HAP-1 (cell line): ENCODE measurements at regions not wholly inside any gene's neighbourhood (a gene's known extent, or its start where the extent isn't known, plus 50 kb on each side); places are given as distances from the start of the nearest gene placed in this dataset.

Experiments used
- DNase-seq, 2 experiments: peaks; one replicate each; pipeline ENCODE4 v3.0.0-alpha.2; 2016 to 2020; ENCODE audit warnings: low spot score in 2 of 2
- H3K27me3 ChIP-seq: fragments of 250-450 bp; sonication (Bioruptor Pico); 2 replicates; pipeline ENCODE4 v1.5.1; 2020; ENCODE audit warnings: low read depth, mild to moderate bottlenecking, moderate library complexity
- H3K36me3 ChIP-seq: fragments of 250-450 bp; sonication (Bioruptor Pico); replicated peaks from 2 replicates; pipeline ENCODE4 v1.5.1; 2020; ENCODE audit warnings: mild to moderate bottlenecking
- H3K4me1 ChIP-seq: fragments of 250-450 bp; sonication (Bioruptor Pico); 2 replicates; pipeline ENCODE4 v1.5.1; 2020; ENCODE audit warnings: mild to moderate bottlenecking
- H3K4me3 ChIP-seq: fragments of 250-450 bp; sonication (Bioruptor Pico); 2 replicates; pipeline ENCODE4 v1.5.1; 2020; ENCODE audit warnings: mild to moderate bottlenecking, moderate library complexity
- H3K9me3 ChIP-seq: fragments of 250-450 bp; sonication (Bioruptor Pico); 2 replicates; pipeline ENCODE4 v1.5.1; 2020; ENCODE audit warnings: mild to moderate bottlenecking, moderate library complexity
- in situ Hi-C: fragments of 300-500 bp; cut with MboI; formaldehyde crosslinking; loops from 3 replicates; pipeline ENCODE4 v1.14.3; 2020; ENCODE audit warnings: low sequenced_read_pairs, inconsistent platforms, mixed read lengths

DNA sequence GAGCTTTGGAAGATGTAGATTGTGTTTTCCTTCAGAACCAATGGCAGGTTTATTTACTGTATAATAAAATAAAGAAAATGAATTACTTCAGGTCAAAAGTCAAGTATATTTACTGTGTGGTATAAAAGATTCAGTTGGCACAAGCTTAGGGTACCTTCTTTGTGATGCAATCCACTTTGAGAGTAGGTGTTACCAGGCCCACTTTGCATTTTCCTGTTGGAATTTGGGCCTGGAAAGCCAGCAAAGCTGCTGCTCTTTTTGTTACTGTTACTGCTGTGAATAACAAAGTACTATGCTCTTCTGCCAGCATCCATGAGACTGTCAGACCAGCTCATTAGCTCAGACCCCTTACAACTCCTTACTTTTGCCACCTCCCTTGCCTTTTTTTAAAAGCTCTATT is 649.0 kb upstream of the SEL1L start:
- no peak overlapping the region for H3K4me3 ChIP-seq
- H3K27me3 ChIP-seq = no peaks in the 10 kb centered on the region
- in situ Hi-C loops = no loop called here
- H3K4me1 ChIP-seq = no peaks in the 10 kb centered on the region
- no peaks in the 10 kb centered on the region for H3K36me3 ChIP-seq
- no peaks in the 10 kb centered on the region for H3K9me3 ChIP-seq
- DNase-seq = no peak

DNA sequence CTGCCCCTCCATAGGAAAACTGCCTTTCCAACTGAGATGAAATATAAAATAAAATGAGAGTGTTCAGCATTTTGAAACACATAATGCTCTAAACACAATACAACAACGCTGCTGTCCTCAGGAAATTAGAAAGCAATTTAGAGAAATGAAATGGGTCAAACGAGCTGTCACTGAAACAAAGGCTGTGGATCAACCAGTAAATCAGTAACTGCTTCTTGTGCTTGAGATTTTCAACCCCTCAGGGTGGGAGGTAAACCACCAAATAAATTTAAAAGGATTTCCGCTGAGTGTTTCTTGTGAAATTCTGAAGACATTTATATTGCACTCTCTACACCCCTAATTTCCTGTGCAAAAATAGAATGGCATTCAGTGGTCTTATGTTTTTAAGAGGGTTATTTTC is 657.1 kb upstream of the SEL1L start:
- Histone ChIP-seq H3K27me3 (no peaks in the 10 kb centered on the region), H3K4me1 (no peaks in the 10 kb centered on the region), H3K36me3 (no peaks in the 10 kb centered on the region), H3K9me3 (no peaks in the 10 kb centered on the region), H3K4me3 (no peak overlapping the region)
- no peak for DNase-seq
- in situ Hi-C loops = no loop called here

DNA sequence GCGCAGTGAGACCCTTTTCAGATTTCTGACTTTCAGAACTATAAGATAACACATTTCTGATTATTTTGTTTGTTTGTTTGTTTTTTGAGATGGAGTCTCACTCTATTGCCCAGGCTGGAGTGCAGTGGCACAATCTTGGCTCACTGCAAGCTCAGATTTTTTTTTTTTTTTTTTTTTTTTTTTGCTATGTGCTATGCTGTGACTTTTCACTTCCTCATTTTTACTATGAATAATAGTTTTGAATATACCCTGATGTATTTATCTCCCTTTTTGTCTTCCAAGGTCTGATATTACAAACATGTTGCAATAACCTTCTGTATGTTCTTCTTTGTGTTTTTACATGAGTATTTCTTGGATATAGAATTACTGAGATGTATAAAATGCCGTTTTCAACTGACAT is 658.7 kb upstream of the SEL1L start:
- Histone ChIP-seq H3K4me1 (no peaks in the 10 kb centered on the region), H3K4me3 (no peak overlapping the region), H3K9me3 (no peaks in the 10 kb centered on the region), H3K36me3 (no peaks in the 10 kb centered on the region), H3K27me3 (no peaks in the 10 kb centered on the region)
- in situ Hi-C loops = no loop called here
- no peak for DNase-seq

DNA sequence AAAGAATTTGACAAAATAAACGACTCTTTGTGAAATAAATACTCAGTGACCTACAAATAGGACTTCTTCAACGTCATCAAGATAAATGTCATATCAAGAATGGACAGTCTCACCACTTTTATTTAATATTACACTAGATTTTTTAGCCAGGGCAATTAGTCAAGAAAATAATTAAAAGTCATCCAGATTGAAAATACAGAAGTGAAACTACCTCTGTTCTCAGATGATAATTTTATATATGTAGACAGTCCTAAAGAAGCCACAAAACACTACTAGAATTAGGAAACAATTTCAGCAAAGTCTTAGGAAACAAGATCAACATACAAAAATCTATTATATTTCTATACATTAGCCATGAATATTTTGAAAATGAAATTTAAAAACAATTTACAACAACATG is 689.6 kb upstream of the SEL1L start:
- H3K36me3 ChIP-seq = no peaks in the 10 kb centered on the region
- no peaks in the 10 kb centered on the region for H3K27me3 ChIP-seq
- H3K4me3 ChIP-seq = no peak overlapping the region
- no peaks in the 10 kb centered on the region for H3K4me1 ChIP-seq
- in situ Hi-C loops = no loop called here
- H3K9me3 ChIP-seq = no peaks in the 10 kb centered on the region
- DNase-seq = no peak

DNA sequence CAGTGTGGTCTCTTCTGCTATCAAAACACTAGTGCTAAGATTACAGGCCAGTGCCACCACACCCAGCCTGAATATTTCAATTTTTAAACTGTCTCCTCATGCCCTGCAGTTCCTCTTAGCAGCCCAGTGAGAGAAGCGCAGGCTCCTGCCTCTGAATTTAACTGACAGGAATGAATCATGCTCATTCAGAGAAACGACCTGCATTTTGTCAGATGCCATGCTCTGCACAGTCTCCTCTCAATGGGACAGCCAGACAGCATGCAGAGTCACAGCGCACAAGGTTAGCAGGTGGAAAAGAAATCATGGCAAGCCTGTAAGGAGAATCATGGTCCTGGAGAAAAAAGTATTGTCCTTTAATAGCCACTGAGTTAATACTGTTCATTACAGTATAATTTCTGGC is 691.0 kb upstream of the SEL1L start:
- H3K9me3 ChIP-seq = no peaks in the 10 kb centered on the region
- DNase-seq = no peak
- in situ Hi-C loops = no loop called here

DNA sequence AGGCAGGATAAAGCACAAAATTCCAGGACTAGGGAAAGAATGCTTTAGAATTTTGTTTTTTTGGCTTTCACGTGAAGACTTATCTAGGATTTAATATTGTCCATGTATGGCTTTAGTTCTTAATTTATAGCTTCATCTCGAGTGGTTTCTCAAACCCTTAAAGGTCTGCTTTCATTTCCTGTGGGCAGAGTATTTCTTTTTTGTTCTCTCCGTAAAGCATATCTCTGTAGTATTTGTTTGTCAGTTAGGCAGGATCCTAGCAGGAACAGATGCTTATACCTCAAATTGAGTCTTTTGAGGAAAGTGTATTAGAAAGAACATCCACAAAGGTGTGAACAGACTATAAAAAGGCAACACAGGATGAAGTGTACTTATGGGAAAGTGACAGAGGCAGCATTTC is 697.1 kb upstream of the SEL1L start:
- Histone ChIP-seq H3K4me1 (no peaks in the 10 kb centered on the region), H3K27me3 (no peaks in the 10 kb centered on the region), H3K9me3 (no peaks in the 10 kb centered on the region), H3K4me3 (no peak overlapping the region), H3K36me3 (no peaks in the 10 kb centered on the region)
- no peak for DNase-seq
- in situ Hi-C loops = no loop called here

More for the DNA sequence above, 691.0 kb upstream of the SEL1L start:
- no peaks in the 10 kb centered on the region for H3K27me3 ChIP-seq
- no peaks in the 10 kb centered on the region for H3K4me1 ChIP-seq
- H3K4me3 ChIP-seq = no peak overlapping the region
- no peaks in the 10 kb centered on the region for H3K36me3 ChIP-seq

DNA sequence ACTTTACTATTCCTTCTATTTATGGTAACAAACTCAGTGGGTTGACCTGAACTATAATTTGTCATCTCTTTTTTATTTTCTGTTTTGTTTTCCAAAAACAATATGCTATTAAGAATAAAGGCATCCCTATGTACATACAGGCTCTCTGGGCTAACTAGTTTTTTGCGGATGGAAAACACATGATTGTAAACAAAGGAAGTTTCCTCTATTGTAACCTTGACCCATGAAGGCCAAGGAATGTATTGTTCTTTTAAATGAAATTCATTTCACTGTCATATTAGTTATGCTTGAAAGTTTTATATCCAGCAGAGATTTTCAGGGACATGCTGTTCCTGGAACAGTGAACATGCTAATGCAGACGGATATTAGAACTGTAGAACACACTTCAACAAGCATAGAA is 705.0 kb upstream of the SEL1L start:
- Histone ChIP-seq H3K9me3 (no peaks in the 10 kb centered on the region), H3K4me1 (peaks cover 4% of the 10 kb centered on the region; the same call in 1 of the 2 replicates), H3K27me3 (no peaks in the 10 kb centered on the region), H3K4me3 (no peak overlapping the region), H3K36me3 (no peaks in the 10 kb centered on the region)
- in situ Hi-C loops = no loop called here
- DNase-seq = no peak

DNA sequence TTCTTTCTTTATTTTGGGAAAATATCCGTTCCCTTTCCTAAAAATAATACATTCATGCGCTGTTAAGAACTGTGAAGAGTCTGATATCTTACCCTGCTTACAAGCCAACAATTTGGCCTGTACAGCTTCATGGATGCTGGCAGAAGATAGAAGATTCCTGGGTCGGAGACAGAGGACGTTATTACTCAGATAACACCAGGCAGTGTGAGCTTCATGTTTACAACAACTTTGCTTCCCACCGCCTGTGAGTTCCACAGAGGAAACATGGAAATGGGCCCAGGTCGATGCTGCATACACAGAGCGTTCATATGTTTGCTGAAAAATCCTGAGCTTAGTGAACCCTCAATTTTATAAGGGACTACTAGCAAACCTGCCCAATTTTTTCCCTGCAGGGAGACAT is 705.6 kb upstream of the SEL1L start:
- H3K27me3 ChIP-seq = no peaks in the 10 kb centered on the region
- in situ Hi-C loops = no loop called here
- no peaks in the 10 kb centered on the region for H3K9me3 ChIP-seq
- peaks cover 4% of the 10 kb centered on the region; the same call in 1 of the 2 replicates for H3K4me1 ChIP-seq
- DNase-seq = no peak
- H3K4me3 ChIP-seq = no peak overlapping the region
- no peaks in the 10 kb centered on the region for H3K36me3 ChIP-seq

DNA sequence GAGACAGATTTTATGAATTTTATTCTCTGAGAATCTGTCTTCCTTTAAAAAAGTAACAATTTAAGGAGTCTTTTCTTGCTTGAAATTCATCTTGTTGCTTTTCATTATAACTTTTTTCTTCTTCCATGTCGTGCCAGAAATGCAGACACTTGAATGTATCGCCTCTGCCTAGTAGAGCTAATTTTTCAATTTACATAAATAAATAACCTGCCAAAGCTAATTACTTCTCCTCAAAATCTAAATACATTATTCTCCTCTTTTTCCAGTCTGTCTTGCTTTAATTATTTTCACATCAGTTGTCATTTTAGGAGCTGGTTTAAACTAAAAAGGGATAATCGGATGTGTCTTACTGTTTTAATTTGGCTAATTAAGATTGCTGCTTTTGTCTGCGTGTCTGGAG is 711.1 kb upstream of the SEL1L start:
- Histone ChIP-seq H3K4me3 (no peak overlapping the region), H3K9me3 (no peaks in the 10 kb centered on the region), H3K36me3 (no peaks in the 10 kb centered on the region), H3K27me3 (no peaks in the 10 kb centered on the region), H3K4me1 (no peaks in the 10 kb centered on the region)
- in situ Hi-C loops = no loop called here
- DNase-seq = no peak

DNA sequence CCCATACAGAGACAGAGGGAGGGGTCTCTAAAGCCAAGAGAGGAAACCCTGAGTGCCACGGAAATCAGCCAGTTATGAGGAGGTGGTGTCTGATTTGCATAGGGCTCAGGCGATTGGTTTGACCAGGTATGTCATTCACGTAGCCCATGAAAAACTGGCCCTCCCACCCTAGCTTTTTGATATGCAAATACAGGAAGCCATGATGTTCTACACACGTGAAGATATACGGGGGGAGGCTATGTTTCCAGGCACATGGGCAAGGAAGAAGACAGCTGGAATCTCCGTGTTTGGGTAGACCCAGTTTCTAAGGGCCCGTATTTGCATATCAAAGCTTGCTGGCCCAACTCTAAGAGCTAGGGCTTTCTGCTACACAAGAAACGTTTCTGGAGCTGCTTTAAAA is 717.8 kb upstream of the SEL1L start:
- in situ Hi-C loops = no loop called here
- no peaks in the 10 kb centered on the region for H3K27me3 ChIP-seq
- H3K4me1 ChIP-seq = no peaks in the 10 kb centered on the region
- H3K36me3 ChIP-seq = no peaks in the 10 kb centered on the region
- no peak overlapping the region for H3K4me3 ChIP-seq
- no peaks in the 10 kb centered on the region for H3K9me3 ChIP-seq
- peak in 1 of 2 experiments; percentile 6 for DNase-seq

DNA sequence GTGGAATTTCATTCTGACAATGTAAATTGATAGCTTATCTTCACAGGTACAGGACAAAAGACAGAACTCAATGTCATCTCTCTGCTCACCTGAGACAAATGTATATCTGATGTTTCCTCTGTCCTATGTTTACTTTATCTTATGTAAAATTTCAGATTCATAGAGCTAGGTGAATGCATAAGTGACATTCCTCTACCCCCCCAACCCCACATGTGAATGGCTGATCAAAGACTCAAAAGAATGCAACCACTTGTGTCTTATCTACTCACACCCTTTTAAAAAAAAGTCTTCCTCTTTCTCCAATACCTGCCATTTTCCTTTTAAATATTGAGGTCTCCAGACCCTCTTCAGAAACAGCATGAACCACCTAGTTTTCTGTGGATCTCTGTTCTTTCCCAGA is 736.6 kb upstream of the SEL1L start:
- no peaks in the 10 kb centered on the region; the same call in 1 of the 2 replicates for H3K4me1 ChIP-seq
- no peak overlapping the region for H3K4me3 ChIP-seq
- H3K36me3 ChIP-seq = no peaks in the 10 kb centered on the region
- H3K9me3 ChIP-seq = no peaks in the 10 kb centered on the region
- in situ Hi-C loops = no loop called here
- H3K27me3 ChIP-seq = no peaks in the 10 kb centered on the region
- DNase-seq = no peak

DNA sequence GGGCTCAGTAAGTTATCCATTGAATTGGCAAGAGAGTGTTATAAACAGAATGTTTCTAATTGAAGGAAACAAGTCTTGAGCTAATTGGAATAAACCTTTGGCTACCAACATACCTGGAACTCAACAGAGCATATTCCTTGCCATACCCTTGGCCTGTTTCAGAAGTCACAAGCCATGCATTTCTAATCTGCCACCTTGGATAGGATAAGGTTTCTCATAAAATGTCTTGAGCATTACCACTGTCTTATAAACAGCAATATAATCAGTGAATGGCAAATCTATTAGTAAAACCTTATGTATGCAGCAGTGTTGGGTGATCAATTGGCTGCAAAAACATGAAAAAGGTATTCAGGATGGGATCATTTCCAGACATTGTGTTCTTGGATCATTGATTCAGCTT is 765.2 kb upstream of the SEL1L start:
- no peak overlapping the region for H3K4me3 ChIP-seq
- H3K27me3 ChIP-seq = no peaks in the 10 kb centered on the region
- H3K36me3 ChIP-seq = no peaks in the 10 kb centered on the region
- in situ Hi-C loops = no loop called here
- H3K4me1 ChIP-seq = no peaks in the 10 kb centered on the region
- DNase-seq = no peak
- no peaks in the 10 kb centered on the region for H3K9me3 ChIP-seq

DNA sequence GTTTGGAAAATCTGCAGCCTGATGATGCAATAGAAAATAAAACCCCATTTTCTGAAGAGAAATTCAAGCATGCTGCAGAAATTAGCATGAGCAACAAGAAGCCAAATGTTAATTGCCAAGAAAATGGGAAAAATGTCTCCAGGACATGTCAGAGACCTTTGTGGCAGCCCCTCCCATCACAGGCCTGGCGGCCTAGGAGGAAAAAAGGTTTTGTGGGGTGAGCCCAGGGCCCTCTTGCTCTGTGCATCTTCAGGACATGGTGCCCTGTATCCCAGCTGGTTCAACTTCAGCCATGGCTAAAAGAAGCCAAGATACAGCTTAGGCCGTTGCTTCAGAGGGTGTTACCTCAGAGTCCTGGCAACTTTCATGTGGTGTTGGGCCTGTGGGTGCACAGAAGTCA is 775.5 kb upstream of the SEL1L start:
- Histone ChIP-seq H3K9me3 (peaks cover 2% of the 10 kb centered on the region; the same call in 1 of the 2 replicates), H3K27me3 (no peaks in the 10 kb centered on the region), H3K4me3 (no peak overlapping the region), H3K4me1 (no peaks in the 10 kb centered on the region; the same call in 1 of the 2 replicates), H3K36me3 (no peaks in the 10 kb centered on the region)
- in situ Hi-C loops = no loop called here
- DNase-seq = no peak

DNA sequence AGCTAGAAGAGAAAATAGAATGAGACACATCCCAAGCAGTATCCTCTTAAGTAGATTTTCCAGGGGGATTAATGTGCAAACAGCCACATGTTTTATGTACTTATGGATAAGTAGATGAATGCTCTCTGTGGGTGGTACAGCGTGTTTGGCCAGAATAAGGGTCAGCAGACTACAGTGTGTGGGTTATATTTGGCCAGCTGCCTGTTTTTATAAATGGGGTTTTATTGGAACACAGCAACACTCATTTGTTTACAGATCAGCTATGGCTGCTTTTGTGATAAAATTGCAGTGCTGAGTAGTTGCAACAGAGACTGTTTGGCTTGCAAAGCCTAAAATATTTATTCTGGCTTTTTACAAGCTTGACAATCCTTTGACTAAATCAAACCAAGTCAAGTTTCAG is 780.2 kb upstream of the SEL1L start:
- peak; percentile 62 to 67 for DNase-seq
- H3K27me3 ChIP-seq = no peaks in the 10 kb centered on the region
- in situ Hi-C loops = no loop called here
- no peak overlapping the region for H3K4me3 ChIP-seq
- no peaks in the 10 kb centered on the region; the same call in 1 of the 2 replicates for H3K4me1 ChIP-seq
- no peaks in the 10 kb centered on the region for H3K36me3 ChIP-seq
- peaks cover under 1% of the 10 kb centered on the region; the same call in 1 of the 2 replicates for H3K9me3 ChIP-seq

DNA sequence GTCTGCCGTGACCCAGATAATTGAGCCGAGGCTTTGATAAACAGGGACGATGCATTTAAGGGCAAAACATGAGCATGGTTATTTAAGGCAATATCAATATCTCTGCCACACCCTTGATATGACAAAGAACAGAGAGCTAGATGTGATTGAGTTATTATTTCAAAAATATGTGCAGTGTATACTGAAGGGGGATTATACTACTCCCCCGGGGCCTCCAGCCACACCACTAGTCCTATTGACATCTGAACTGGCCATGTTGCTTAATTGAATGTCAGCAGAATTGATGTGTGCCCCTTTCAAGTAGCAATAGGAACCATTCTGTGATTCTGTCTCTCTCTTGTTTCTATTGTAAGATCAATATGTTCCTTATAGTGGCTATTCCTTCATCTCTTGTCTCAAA is 794.8 kb upstream of the SEL1L start:
- in situ Hi-C loops = no loop called here

More for the DNA sequence above, 794.8 kb upstream of the SEL1L start:
- Histone ChIP-seq H3K4me3 (no peak overlapping the region), H3K9me3 (no peaks in the 10 kb centered on the region), H3K36me3 (no peaks in the 10 kb centered on the region), H3K27me3 (no peaks in the 10 kb centered on the region), H3K4me1 (no peaks in the 10 kb centered on the region)
- DNase-seq = no peak
